ENCODE measurements at regions not wholly inside any gene's neighbourhood (a gene's known extent, or its start where the extent isn't known, plus 50 kb on each side); places are given as distances from the start of the nearest gene placed in this dataset.

DNA sequence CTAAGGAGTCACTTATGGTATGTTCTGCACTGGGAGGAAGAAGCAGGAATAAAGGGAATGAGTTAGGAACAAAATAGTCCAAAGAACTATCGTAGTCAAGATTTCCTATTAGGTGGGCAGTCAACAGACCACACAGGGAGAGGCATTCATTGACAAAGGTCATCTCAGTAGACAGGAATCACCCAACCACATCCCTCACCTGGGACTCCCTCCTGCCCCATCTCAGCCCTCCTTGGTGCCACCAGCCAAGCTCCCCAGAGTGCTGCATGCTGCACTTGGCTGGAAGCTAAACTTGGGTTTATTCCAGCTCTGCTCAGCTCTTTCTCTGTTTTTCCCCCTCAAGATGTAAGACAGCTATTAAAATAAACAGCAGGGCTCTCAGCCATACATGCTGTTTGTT, 72.3 kb upstream of the CTNNB1 start (continued):
- TF ChIP-seq, protein P1, sequence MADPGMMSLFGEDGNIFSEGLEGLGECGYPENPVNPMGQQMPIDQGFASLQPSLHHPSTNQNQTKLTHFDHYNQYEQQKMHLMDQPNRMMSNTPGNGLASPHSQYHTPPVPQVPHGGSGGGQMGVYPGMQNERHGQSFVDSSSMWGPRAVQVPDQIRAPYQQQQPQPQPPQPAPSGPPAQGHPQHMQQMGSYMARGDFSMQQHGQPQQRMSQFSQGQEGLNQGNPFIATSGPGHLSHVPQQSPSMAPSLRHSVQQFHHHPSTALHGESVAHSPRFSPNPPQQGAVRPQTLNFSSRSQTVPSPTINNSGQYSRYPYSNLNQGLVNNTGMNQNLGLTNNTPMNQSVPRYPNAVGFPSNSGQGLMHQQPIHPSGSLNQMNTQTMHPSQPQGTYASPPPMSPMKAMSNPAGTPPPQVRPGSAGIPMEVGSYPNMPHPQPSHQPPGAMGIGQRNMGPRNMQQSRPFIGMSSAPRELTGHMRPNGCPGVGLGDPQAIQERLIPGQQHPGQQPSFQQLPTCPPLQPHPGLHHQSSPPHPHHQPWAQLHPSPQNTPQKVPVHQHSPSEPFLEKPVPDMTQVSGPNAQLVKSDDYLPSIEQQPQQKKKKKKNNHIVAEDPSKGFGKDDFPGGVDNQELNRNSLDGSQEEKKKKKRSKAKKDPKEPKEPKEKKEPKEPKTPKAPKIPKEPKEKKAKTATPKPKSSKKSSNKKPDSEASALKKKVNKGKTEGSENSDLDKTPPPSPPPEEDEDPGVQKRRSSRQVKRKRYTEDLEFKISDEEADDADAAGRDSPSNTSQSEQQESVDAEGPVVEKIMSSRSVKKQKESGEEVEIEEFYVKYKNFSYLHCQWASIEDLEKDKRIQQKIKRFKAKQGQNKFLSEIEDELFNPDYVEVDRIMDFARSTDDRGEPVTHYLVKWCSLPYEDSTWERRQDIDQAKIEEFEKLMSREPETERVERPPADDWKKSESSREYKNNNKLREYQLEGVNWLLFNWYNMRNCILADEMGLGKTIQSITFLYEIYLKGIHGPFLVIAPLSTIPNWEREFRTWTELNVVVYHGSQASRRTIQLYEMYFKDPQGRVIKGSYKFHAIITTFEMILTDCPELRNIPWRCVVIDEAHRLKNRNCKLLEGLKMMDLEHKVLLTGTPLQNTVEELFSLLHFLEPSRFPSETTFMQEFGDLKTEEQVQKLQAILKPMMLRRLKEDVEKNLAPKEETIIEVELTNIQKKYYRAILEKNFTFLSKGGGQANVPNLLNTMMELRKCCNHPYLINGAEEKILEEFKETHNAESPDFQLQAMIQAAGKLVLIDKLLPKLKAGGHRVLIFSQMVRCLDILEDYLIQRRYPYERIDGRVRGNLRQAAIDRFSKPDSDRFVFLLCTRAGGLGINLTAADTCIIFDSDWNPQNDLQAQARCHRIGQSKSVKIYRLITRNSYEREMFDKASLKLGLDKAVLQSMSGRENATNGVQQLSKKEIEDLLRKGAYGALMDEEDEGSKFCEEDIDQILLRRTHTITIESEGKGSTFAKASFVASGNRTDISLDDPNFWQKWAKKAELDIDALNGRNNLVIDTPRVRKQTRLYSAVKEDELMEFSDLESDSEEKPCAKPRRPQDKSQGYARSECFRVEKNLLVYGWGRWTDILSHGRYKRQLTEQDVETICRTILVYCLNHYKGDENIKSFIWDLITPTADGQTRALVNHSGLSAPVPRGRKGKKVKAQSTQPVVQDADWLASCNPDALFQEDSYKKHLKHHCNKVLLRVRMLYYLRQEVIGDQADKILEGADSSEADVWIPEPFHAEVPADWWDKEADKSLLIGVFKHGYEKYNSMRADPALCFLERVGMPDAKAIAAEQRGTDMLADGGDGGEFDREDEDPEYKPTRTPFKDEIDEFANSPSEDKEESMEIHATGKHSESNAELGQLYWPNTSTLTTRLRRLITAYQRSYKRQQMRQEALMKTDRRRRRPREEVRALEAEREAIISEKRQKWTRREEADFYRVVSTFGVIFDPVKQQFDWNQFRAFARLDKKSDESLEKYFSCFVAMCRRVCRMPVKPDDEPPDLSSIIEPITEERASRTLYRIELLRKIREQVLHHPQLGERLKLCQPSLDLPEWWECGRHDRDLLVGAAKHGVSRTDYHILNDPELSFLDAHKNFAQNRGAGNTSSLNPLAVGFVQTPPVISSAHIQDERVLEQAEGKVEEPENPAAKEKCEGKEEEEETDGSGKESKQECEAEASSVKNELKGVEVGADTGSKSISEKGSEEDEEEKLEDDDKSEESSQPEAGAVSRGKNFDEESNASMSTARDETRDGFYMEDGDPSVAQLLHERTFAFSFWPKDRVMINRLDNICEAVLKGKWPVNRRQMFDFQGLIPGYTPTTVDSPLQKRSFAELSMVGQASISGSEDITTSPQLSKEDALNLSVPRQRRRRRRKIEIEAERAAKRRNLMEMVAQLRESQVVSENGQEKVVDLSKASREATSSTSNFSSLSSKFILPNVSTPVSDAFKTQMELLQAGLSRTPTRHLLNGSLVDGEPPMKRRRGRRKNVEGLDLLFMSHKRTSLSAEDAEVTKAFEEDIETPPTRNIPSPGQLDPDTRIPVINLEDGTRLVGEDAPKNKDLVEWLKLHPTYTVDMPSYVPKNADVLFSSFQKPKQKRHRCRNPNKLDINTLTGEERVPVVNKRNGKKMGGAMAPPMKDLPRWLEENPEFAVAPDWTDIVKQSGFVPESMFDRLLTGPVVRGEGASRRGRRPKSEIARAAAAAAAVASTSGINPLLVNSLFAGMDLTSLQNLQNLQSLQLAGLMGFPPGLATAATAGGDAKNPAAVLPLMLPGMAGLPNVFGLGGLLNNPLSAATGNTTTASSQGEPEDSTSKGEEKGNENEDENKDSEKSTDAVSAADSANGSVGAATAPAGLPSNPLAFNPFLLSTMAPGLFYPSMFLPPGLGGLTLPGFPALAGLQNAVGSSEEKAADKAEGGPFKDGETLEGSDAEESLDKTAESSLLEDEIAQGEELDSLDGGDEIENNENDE (IDR thresholded peaks at IDR 0.05; ENCODE audit: insufficient replicate concordance, low read length), result no peak
- TF ChIP-seq CHD1 (IDR thresholded peaks at IDR 0.05; ENCODE audit: low read depth, low read length) (no peak), TBP (IDR thresholded peaks at IDR 0.05; ENCODE audit: low read depth, low read length) (no peak), HDAC6 (IDR thresholded peaks at IDR 0.05; ENCODE audit: low read depth, low read length) (no peak), JUN (IDR thresholded peaks at IDR 0.05; ENCODE audit: low read depth, low read length) (no peak), ZNF274 (IDR thresholded peaks at IDR 0.05; ENCODE audit: borderline replicate concordance, extremely low read depth, low read length) (no peak), YY1 (IDR thresholded peaks at IDR 0.05; ENCODE audit: low read depth, low read length) (no peak)
